HFFc6 (cell line): ENCODE measurements at regions not wholly inside any gene's neighbourhood (a gene's known extent, or its start where the extent isn't known, plus 50 kb on each side); places are given as distances from the start of the nearest gene placed in this dataset.

Source experiments
- DNase-seq: peaks from one replicate; pipeline ENCODE4 v3.0.0-alpha.2; 2018
- H3K27ac Mint-ChIP-seq: 2 replicates; pipeline ENCODE4 v1.8.0; 2020; ENCODE audit warnings: mild to moderate bottlenecking, mixed read lengths
- H3K27me3 Mint-ChIP-seq: 2 replicates; pipeline ENCODE4 v1.8.0; 2021; ENCODE audit warnings: mild to moderate bottlenecking, moderate library complexity, mixed read lengths; ENCODE audit not compliant: insufficient read depth
- H3K36me3 Mint-ChIP-seq: 2 replicates; pipeline ENCODE4 v1.8.0; 2021; ENCODE audit warnings: low read depth, mixed read lengths
- H3K4me1 Mint-ChIP-seq: 2 replicates; pipeline ENCODE4 v1.8.0; 2020; ENCODE audit warnings: low read depth, mixed read lengths
- H3K4me3 Mint-ChIP-seq: 2 replicates; pipeline ENCODE4 v1.8.0; 2020; ENCODE audit warnings: mild to moderate bottlenecking, moderate library complexity, mixed read lengths
- H3K9me3 Mint-ChIP-seq: 2 replicates; pipeline ENCODE4 v1.8.0; 2020; ENCODE audit warnings: mild to moderate bottlenecking, mixed read lengths
- CTCF ChIP-seq: fragments of 200-600 bp; sonication (generic); IDR thresholded peaks from 2 replicates; pipeline ENCODE4 v1.5.0; 2021; ENCODE audit warnings: antibody characterized with exemption, mild to moderate bottlenecking

GRCh38 chr14:83969998-83970397 lies 1559.9 kb upstream of the FLRT2 start:
- H3K9me3 Mint-ChIP-seq = peaks cover 24% of the 10 kb centered on the region
- peaks cover 6% of the 10 kb centered on the region for H3K36me3 Mint-ChIP-seq
- no peaks in the 10 kb centered on the region for H3K27me3 Mint-ChIP-seq
- no peak for TF ChIP-seq CTCF
- no peak overlapping the region for H3K4me3 Mint-ChIP-seq
- H3K4me1 Mint-ChIP-seq = no peaks in the 10 kb centered on the region
- DNase-seq = no peak
- H3K27ac Mint-ChIP-seq = no peak overlapping the region

GRCh38 chr14:83972631-83973030 lies 1557.3 kb upstream of the FLRT2 start:
- no peak overlapping the region for H3K27ac Mint-ChIP-seq
- H3K36me3 Mint-ChIP-seq = peaks cover 6% of the 10 kb centered on the region
- DNase-seq = no peak
- peaks cover 24% of the 10 kb centered on the region for H3K9me3 Mint-ChIP-seq
- H3K27me3 Mint-ChIP-seq = no peaks in the 10 kb centered on the region
- TF ChIP-seq CTCF = no peak
- H3K4me3 Mint-ChIP-seq = no peak overlapping the region
- H3K4me1 Mint-ChIP-seq = no peaks in the 10 kb centered on the region

GRCh38 chr14:83974647-83975163 lies 1555.2 kb upstream of the FLRT2 start:
- no peaks in the 10 kb centered on the region for H3K4me1 Mint-ChIP-seq
- DNase-seq = no peak
- no peak for TF ChIP-seq CTCF

GRCh38 chr14:83975435-83975834 lies 1554.5 kb upstream of the FLRT2 start:
- H3K27ac Mint-ChIP-seq = no peak overlapping the region
- peaks cover 6% of the 10 kb centered on the region; the same call in 1 of the 2 replicates for H3K36me3 Mint-ChIP-seq
- no peaks in the 10 kb centered on the region for H3K27me3 Mint-ChIP-seq
- no peak for TF ChIP-seq CTCF
- H3K9me3 Mint-ChIP-seq = peaks cover 26% of the 10 kb centered on the region
- H3K4me1 Mint-ChIP-seq = no peaks in the 10 kb centered on the region
- H3K4me3 Mint-ChIP-seq = no peak overlapping the region
- DNase-seq = no peak

More at GRCh38 chr14:83974647-83975163, 1555.2 kb upstream of the FLRT2 start:
- H3K36me3 Mint-ChIP-seq = peaks cover 6% of the 10 kb centered on the region
- H3K27me3 Mint-ChIP-seq = no peaks in the 10 kb centered on the region
- H3K27ac Mint-ChIP-seq = no peak overlapping the region
- H3K9me3 Mint-ChIP-seq = peaks cover 24% of the 10 kb centered on the region
- H3K4me3 Mint-ChIP-seq = no peak overlapping the region

GRCh38 chr14:83975841-83976770 lies 1553.8 kb upstream of the FLRT2 start:
- Mint-ChIP-seq H3K4me1 (no peaks in the 10 kb centered on the region), H3K4me3 (no peak overlapping the region), H3K36me3 (no peaks in the 10 kb centered on the region; the same call in 1 of the 2 replicates), H3K27ac (no peak overlapping the region), H3K27me3 (no peaks in the 10 kb centered on the region), H3K9me3 (peaks cover 26% of the 10 kb centered on the region)
- no peak for TF ChIP-seq CTCF
- no peak for DNase-seq
